RWPE1 (cell line): ENCODE measurements at regions not wholly inside any gene's neighbourhood (a gene's known extent, or its start where the extent isn't known, plus 50 kb on each side); places are given as distances from the start of the nearest gene placed in this dataset.

Experiments used
- CTCF ChIA-PET: fragments of 350-600 bp; sonication (Branson Sonifier 250); formaldehyde crosslinking; extraction: SDS; loops from one replicate; lab custom pipeline; 2021; lab: Yijun Ruan, JAX
- POLR2A ChIA-PET: fragments of 400-600 bp; formaldehyde crosslinking; extraction: SDS; loops from one replicate; lab custom pipeline; 2020; ENCODE audit warnings: antibody characterized with exemption; ENCODE audit not compliant: low non-redundant PET; lab: Yijun Ruan, JAX
- DNase-seq: peaks from one replicate; pipeline ENCODE4 v3.0.0; 2012; ENCODE audit warnings: low spot score
- H3K27ac ChIP-seq: fragments of 450-650 bp; 2 replicates; pipeline ENCODE4 v1.5.1; 2017
- CTCF ChIP-seq: fragments of 450-650 bp; conservative IDR thresholded peaks from 2 replicates; pipeline ENCODE4 v1.5.1; 2017; ENCODE audit warnings: low read depth, mild to moderate bottlenecking

DNA sequence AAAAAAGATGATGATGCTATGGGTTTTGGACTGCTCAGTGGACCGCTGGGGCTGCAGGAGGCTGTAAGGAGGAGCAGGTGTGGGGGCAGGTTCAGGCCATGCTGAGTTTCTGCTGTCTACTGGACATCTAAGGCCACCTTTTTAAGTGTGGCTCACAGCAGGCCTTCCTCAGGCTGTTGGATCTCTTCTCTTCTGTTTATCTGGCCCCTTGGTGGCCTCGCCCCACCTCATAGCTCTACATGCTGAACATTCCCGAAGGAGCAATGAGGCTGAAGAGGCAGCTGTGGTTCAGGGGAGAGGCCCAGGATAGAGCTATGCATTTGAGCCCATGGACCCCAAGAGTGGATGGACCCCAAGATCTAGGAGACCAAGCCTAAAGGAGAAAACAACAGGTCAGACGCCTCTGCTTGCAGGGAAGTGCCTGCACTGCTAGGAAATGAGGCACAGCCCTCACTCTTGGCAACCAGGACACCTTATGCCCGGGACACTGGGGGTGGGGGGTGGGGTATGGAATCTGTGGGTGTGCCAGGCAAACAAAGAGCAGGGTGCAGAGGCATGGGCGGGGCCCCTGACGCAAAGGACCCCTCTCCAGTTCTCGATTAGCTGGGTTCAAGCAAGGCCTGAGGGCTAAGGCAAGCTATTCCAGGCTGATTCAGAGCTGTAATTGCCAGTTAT is 168.9 kb downstream of the BCOR start:
- peak; percentile 58 for DNase-seq
- H3K27ac ChIP-seq = peak overlapping the region; percentile 51
- CTCF ChIA-PET = no interaction called here
- no peak for TF ChIP-seq CTCF
- POLR2A ChIA-PET = no interaction called here

- no peak for DNase-seq
- H3K27ac ChIP-seq = peak overlapping the region; percentile 51
- no peak for TF ChIP-seq CTCF
- CTCF ChIA-PET = no interaction called here
- POLR2A ChIA-PET = no interaction called here
These were observed 168.3 kb downstream of the BCOR start for GRCh38 chrX:39929379-39930025.

- no peak for DNase-seq
- POLR2A ChIA-PET = no interaction called here
- CTCF ChIA-PET = interaction anchor here (0.6 to 0.7 kb wide), 2 partner anchors 17 to 150 kb away, joined by 3 to 6 read pairs; no protein-coding TSS in a partner anchor
- no peak for TF ChIP-seq CTCF
- no peak overlapping the region for H3K27ac ChIP-seq
These were observed 166.8 kb downstream of the BCOR start for GRCh38 chrX:39930786-39931528.

DNA sequence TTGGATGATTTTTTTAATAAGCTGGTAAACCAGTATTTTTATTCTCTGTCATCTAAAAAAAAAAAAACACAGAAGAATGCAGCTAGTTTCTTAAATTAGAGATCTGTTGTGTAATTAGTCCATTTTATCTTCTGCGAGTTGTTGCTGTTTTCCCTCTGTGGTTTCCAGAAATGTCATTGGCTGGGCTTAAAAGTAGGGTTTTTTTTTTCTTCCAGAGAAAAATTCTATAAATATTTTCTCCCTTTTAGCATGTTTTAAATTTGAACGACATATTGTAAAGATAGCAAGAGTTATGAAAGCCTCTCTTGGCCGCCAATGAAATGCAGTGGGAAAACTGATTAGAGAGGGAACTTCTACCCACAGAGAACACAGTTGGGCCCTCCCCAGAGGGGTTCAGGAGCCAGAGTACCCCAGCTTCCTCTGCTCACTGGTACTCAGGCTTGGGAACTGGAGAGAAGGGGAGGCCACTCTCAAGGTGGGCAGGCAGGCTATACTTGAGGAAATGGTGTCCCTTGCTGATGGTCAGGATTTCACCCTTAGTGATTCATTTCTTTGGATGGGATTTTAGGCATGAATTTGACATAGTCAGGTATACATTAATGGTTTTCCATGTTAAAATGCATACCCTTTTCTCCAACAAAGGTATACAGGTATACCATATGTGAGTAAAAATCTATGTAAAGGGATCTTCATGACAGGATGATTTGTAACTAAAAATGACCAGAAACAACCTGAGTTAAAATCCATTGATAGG is 166.1 kb downstream of the BCOR start:
- no peak for TF ChIP-seq CTCF
- DNase-seq = no peak
- POLR2A ChIA-PET = no interaction called here
- H3K27ac ChIP-seq = no peak overlapping the region
- CTCF ChIA-PET = interaction anchor here (0.6 kb wide), 1 partner anchor 17 kb away, joined by 6 read pairs; no protein-coding TSS in a partner anchor

GRCh38 chrX:39935411-39936064 is 162.2 kb downstream of the BCOR start:
- H3K27ac ChIP-seq = no peak overlapping the region; the same call in 1 of the 2 replicates
- POLR2A ChIA-PET = no interaction called here
- TF ChIP-seq CTCF = no peak
- no peak for DNase-seq
- CTCF ChIA-PET = interaction anchor here (0.7 to 0.8 kb wide), 2 partner anchors 15 to 86 kb away, joined by 3 to 5 read pairs; no protein-coding TSS in a partner anchor
